HG03095 (cell line): ENCODE measurements at regions not wholly inside any gene's neighbourhood (a gene's known extent, or its start where the extent isn't known, plus 50 kb on each side); places are given as distances from the start of the nearest gene placed in this dataset.

Experiments
- ATAC-seq: cut with Tn5 transposase; IDR thresholded peaks from one replicate; pipeline ENCODE4 v1.9.1; 2021; ENCODE audit warnings: moderate library complexity; ENCODE audit not compliant: unreplicated experiment

DNA sequence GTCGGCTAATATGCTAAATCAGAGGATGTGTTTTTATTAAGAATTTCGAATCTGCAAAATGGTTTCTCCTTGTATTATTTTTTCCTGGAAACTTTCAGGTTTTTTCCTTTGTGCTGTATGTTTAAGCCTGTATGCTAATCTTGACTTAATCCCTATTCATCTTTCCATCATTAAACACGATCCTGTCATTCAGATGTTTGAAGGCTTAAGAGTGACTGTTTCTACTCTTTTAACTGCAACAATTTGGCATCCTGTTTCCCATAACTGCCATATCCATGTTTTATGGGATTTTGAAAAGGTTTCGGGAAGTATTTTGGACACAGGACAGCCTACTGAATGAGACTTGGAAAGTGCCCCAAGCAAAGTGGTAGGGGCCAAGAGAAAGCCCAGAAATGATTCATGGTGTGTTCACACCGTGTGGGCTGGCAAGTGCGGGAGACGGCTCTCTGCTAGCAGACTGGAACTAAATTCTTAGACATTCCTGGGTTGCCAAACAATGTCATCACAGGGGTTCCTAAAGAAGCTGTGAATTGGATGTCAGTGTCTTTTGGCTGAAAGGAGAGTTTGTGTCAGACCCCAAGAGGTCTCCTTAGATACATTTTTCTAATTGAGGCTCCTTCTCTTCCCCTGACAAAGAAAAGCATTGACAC is 125.4 kb upstream of the ADAMTS16 start:
- ATAC-seq, result no peak

DNA sequence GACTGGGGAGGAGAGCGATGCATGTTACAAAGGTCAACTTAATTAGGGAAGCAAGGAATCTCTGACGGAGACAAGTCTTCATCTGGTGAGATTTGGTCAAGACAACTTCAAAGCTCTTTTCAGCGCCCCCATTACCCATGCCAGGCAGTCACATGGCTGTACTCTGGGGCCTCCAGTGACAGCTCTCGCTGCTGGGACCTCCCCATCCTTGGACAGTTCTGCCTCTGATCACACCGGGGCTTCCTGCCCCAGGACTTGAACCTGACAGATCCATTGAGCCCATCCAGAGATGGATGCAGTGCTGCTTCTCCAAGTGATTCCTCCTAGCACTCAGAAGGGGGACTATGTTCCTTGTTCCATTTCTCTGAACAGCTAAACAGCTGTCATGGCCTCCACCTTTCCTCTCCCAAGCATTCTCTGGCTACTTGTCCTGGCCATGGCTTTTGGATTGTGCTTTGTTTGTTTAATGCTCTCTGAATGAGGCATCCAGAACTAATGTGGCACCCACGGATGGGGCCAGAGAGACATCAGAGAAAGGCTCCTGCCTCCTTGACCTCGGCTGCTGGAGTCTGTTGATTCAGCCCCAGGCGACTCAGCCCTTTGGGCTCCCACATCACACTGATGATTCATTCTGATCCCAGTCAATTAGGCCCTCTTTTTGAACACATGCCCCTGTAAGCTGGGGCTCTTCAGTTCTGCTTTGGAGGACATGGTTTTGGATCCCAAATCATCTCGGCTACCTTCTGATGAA is 122.1 kb upstream of the ADAMTS16 start:
- ATAC-seq, result no peak

GRCh38 chr5:5018578-5018970 is 121.6 kb upstream of the ADAMTS16 start:
- ATAC-seq, result no peak

DNA sequence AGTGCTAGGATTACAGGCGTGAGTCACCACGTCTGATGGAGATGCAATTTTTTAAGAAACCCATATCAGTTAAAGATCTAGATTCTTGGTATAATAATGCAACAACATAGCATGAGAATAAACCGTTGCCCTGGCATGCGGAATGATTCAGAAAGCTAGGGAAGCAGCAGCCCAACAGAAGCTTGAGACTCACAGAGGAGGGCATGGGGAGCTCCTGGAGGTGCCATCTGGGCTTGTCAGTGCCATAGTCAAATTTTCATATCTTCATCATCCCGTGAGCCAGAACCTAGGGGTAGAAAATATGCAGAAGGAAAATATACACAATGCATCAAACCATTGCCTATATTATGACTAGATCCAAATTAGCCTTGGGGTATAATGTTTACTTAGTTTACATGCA is 118.7 kb upstream of the ADAMTS16 start:
- no peak for ATAC-seq

DNA sequence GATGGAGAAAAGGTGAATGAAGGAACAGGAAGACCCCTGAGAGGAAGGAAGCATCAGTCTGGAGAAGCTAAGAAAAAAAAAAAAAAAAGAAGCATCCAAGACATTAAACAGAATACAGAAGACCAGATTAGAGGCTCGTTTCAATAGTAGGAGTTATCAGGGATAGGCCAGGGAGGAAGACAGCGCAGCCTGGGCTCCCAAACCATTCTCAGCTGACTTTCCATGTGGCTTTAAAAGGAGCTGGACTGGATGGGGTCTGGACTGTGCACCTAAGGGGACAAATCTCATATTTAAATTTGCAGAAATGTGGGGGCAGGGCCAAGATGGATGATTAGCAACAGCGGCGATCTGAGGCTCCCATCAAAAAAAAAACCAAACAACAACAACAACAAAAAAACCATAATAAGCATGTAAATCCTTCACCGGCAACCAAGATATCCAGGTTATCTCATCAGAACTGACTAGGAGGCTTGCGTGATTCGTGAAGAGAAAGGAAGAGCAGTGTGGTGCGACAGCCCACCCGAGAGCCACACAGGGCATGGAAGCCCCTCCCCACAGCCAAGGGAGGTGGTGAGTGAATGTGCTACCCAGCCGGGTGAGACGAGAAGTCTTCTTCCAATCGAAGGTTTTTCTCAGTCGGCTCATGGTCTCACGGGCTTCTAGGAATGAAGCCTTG is 114.9 kb upstream of the ADAMTS16 start:
- ATAC-seq, result no peak

DNA sequence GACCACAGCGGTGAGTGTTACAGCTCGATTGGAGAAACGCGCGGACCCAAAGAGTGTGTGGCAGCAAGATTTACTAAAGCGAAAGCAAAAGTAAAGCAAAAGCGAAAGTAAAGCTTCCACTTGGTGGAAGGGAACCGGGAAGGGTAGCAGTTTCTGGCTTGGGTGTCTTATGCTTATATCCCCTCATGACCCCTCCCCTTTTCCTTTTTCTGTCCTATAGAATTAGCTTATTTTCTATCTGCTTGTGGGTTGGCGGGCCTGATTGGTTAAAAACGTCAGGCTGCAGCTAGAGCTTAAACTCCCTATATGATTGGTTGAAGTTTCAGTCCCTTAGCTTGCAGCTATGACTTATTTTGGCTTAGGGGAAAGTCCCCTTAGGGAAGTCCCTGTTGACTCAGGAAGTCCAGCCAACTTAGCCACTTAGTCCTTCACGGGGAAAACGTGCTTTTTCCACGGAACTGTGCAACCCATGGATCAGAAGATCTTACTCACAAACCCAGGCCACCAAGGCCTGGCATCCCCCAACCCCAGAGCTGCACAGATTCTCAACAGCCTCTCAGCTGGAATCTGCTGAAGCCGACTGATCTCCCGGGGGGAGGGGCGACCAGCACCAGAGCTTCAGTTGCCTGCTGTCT is 114.2 kb upstream of the ADAMTS16 start:
- no peak for ATAC-seq

DNA sequence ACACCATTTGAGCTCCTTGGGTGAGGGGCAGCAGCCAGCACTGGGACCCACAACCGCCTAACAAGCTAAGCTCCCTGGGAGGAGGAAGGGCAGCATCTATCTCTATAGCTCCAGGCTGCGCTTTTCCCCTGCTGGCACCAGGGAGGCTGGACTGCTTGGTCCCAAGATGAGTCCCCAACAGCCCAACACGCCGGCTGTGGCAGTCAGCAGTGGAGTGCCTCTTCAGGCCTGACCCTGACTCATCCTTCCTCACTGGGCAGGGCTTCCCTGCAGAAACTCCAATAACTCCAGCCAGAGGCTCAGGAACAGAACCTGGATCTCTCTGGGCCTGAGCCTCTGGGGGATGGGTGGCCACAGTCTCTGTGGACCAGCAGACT is 113.7 kb upstream of the ADAMTS16 start:
- no peak for ATAC-seq

DNA sequence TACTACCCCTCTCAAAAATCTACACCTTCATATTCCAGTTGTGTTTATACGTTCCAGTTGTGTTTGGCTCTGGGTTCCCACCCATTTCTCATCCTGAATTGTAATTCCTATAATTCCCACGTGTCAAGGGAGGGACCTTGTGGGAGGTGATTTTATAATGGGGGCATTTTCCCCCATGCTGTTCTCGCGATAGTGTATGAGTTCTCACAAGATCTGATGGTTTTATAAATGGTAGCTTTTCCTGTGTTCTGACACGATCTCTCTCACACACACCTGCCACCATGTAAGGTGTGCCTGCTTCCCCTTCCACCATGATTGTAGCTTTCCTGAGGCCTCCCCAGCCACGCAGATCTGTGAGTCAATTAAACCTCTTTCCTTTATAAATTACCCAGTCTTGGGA is 108.5 kb upstream of the ADAMTS16 start:
- no peak for ATAC-seq

GRCh38 chr5:5037674-5038073 is 102.5 kb upstream of the ADAMTS16 start:
- no peak for ATAC-seq

DNA sequence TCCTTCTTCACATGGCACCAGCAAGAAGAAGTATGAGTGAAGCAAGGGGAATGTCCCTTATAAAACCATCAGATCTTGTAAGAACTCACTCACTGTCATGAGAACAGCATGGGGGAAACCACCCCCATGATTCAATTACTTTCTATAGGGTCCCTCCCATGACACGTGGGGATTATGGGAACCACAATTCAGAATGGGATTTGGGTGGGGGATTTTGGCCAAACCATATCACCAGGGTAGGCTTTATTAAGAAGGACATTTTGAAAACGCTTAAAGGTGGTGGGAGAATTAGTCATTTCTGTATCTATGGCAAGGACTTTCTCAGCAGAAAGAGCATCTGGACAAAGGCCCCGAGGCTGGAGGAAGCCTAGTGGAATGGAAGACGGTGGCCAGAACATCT is 100.2 kb upstream of the ADAMTS16 start:
- ATAC-seq, result no peak

- ATAC-seq, result no peak
Observed at GRCh38 chr5:5040712-5041111, 99.4 kb upstream of the ADAMTS16 start.

DNA sequence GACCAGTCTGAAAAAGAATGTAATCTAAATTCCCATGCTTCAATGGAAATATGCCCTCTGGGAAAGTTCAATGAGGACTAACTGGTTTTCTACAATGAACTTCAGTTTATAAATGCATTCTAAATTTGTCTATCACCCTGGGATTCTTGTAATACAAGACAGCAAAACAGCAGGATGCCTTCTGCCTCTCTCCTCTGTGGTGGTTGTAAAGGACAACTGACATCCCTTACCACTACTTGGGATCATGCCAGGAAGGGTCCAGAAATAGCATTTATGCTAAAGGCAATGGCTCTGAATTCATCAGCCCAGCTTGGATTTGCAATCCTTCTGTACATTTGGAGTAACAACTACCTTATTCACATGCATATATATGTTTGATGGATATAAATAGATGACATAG is 97.3 kb upstream of the ADAMTS16 start:
- no peak for ATAC-seq

DNA sequence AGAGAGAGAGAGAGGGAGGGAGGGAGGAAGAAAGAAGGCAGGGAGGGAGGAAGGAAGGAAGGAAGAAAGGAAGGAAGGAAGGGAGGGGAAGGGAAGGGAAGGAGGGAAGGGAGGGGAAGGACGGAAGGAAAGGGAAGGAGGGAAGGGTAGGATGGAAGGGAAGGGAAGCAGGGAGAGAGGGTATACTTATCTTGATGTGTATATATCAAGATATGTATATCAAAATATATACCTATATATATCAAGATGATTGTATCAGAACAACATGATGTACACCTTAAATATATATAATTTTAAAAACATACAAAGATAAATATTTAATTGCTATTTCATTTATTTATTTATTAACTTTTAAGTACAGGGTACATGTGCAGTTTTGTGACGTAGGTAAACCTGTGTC is 96.8 kb upstream of the ADAMTS16 start:
- no peak for ATAC-seq

GRCh38 chr5:5044247-5044840 is 95.8 kb upstream of the ADAMTS16 start:
- ATAC-seq, result no peak

- peak; percentile 89 for ATAC-seq
Observed at GRCh38 chr5:5046680-5047502, 93.2 kb upstream of the ADAMTS16 start.

- no peak for ATAC-seq
Observed at GRCh38 chr5:5050801-5051200, 89.3 kb upstream of the ADAMTS16 start.

DNA sequence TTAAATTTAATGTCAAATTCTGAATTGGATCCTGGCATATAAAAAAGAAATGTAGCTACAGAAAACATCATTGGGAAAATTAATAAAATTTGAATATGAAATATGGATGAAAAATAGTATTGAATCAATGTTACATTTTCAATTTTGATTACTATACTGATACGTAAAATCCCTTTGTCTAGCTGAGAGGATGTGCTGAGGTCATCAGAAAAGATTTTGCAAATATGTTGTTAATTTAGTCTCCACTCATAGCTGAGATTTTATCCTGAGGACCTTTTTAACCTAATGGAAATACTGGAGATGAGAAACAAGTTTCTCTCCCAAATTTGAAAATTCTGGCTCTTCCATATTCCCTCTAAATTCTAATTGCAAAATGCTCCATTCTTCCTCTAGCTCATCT is 84.4 kb upstream of the ADAMTS16 start:
- ATAC-seq, result no peak

- no peak for ATAC-seq
Observed at GRCh38 chr5:5061836-5062235, 78.3 kb upstream of the ADAMTS16 start.

DNA sequence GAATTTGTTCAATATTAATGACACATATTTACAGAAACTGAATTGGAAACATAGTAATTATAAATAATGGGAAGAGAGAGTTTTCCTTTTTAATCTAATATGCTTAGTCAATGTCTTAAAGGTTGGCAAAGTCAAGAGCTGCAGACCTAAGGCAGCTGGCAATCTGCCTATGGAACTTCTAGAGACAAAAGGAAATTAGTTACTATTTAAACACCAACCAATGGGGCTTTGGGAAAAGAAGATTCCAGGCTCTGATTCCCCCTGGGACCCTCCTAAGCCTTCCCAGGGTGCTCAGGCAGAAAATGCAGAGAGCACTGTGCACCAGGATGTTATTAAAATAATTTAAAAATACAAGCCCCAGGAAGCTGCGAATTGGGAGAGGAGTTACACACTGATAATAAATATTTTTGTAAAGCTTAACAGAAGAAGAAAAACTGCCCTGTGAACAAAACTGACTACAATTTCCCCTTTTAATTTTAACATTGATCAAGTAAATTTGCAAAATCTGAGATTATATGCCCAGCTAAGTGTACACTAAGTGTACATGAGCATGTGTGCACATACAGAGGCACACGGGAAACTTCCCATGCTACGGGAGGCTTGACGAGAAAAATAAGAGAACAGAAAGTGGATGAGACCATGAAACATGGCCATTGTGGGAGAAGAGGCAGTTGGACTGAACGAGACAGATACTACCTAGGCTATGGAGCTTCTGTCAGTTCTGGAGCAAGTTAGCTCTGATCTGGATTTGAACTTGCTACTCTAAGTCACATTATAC is 77.4 kb upstream of the ADAMTS16 start:
- ATAC-seq, result no peak

- peak; percentile 70 for ATAC-seq
Observed at GRCh38 chr5:5063533-5063953, 76.6 kb upstream of the ADAMTS16 start.
